Mesenchymal stem cell (in vitro differentiated cells and primary cell): ENCODE measurements at regions not wholly inside any gene's neighbourhood (a gene's known extent, or its start where the extent isn't known, plus 50 kb on each side); places are given as distances from the start of the nearest gene placed in this dataset.

Experiments used
- DNase-seq: peaks from one replicate; pipeline ENCODE4 v3.0.0-alpha.2; 2013
- H2AFZ ChIP-seq: one replicate; pipeline ENCODE4 v1.6.1; 2013; ENCODE audit warnings: low read depth, mild to moderate bottlenecking, control low read depth, inconsistent platforms, low read length, moderate library complexity
- H2AK5ac ChIP-seq: 2 replicates; pipeline ENCODE4 v1.6.1; 2013; ENCODE audit warnings: low read length, moderate library complexity, mild to moderate bottlenecking, inconsistent platforms; ENCODE audit not compliant: severe bottlenecking
- H2BK120ac ChIP-seq: one replicate; pipeline ENCODE4 v1.6.1; 2013; ENCODE audit warnings: low read depth, mild to moderate bottlenecking, inconsistent platforms, low read length, moderate library complexity
- H2BK12ac ChIP-seq, 2 experiments: one replicate each; pipeline ENCODE4 v1.6.1; 2013; ENCODE audit warnings: inconsistent platforms in 2 of 2, low read length in 2 of 2, mild to moderate bottlenecking in 2 of 2, moderate library complexity in 2 of 2, control low read depth in 1 of 2
- H2BK15ac ChIP-seq: one replicate; pipeline ENCODE4 v1.6.1; 2013; ENCODE audit warnings: mild to moderate bottlenecking, low read depth, inconsistent platforms; ENCODE audit not compliant: poor library complexity, severe bottlenecking
- H2BK5ac ChIP-seq: 2 replicates; pipeline ENCODE4 v1.6.1; 2013; ENCODE audit warnings: low read depth, mild to moderate bottlenecking, low read length, control low read depth, inconsistent platforms; ENCODE audit not compliant: poor library complexity, severe bottlenecking
- H3K14ac ChIP-seq, 2 experiments: one replicate each; pipeline ENCODE4 v1.6.1; 2013; ENCODE audit warnings: inconsistent platforms in 2 of 2, low read length in 2 of 2, control low read depth in 1 of 2, mild to moderate bottlenecking in 1 of 2, moderate library complexity in 1 of 2
- H3K18ac ChIP-seq, 2 experiments: one replicate each; pipeline ENCODE4 v1.6.1; 2013; ENCODE audit warnings: inconsistent platforms in 2 of 2, low read length in 2 of 2, control low read depth in 1 of 2, low read depth in 1 of 2, mild to moderate bottlenecking in 1 of 2
- H3K23ac ChIP-seq, 2 experiments: one replicate each; pipeline ENCODE4 v1.6.1; 2013; ENCODE audit warnings: inconsistent platforms in 2 of 2, low read length in 2 of 2, mild to moderate bottlenecking in 2 of 2, moderate library complexity in 2 of 2, control low read depth in 1 of 2
- H3K27ac ChIP-seq: 2 replicates; pipeline ENCODE4 v1.5.1; 2013; ENCODE audit warnings: mild to moderate bottlenecking, moderate library complexity, low read length, control low read depth, inconsistent platforms; ENCODE audit not compliant: poor library complexity, severe bottlenecking
- H3K27me3 ChIP-seq, 2 experiments: 2 replicates each; pipeline versions ENCODE4 v1.6.1 to v1.7.0; 2013; ENCODE audit warnings: low read length in 2 of 2, mild to moderate bottlenecking in 2 of 2, moderate library complexity in 2 of 2, control low read depth in 1 of 2, inconsistent platforms in 1 of 2; ENCODE audit not compliant: control insufficient read depth in 1 of 2, insufficient read depth in 1 of 2
- H3K36me3 ChIP-seq, 2 experiments: 2 replicates each; pipeline versions ENCODE4 v1.6.1 to v1.7.0; 2013; ENCODE audit warnings: low read length in 2 of 2, control low read depth in 1 of 2, inconsistent platforms in 1 of 2, low read depth in 1 of 2, mild to moderate bottlenecking in 1 of 2; ENCODE audit not compliant: insufficient read depth in 2 of 2, control insufficient read depth in 1 of 2
- H3K4ac ChIP-seq, 2 experiments: one replicate each; pipeline ENCODE4 v1.6.1; 2013; ENCODE audit warnings: inconsistent platforms in 2 of 2, low read length in 2 of 2, mild to moderate bottlenecking in 2 of 2, moderate library complexity in 2 of 2, control low read depth in 1 of 2, low read depth in 1 of 2
- H3K4me1 ChIP-seq: 2 replicates; pipeline ENCODE4 v1.6.1; 2013; ENCODE audit warnings: low read depth, low read length, control low read depth; ENCODE audit not compliant: control insufficient read depth, insufficient read depth
- H3K4me2 ChIP-seq: 2 replicates; pipeline ENCODE4 v1.6.1; 2013; ENCODE audit warnings: low read length, mild to moderate bottlenecking, inconsistent platforms; ENCODE audit not compliant: poor library complexity, severe bottlenecking
- H3K4me3 ChIP-seq, 2 experiments: 2 replicates each; pipeline versions ENCODE4 v1.5.1 to v1.7.0; 2013; ENCODE audit warnings: low read length in 2 of 2, mild to moderate bottlenecking in 2 of 2, control low read depth in 1 of 2, low read depth in 1 of 2; ENCODE audit not compliant: insufficient read depth in 1 of 2
- H3K79me1 ChIP-seq: replicated peaks from 2 replicates; pipeline ENCODE4 v1.6.1; 2013; ENCODE audit warnings: mild to moderate bottlenecking, control low read depth, low read length, inconsistent platforms; ENCODE audit not compliant: poor library complexity, severe bottlenecking
- H3K9ac ChIP-seq: 2 replicates; pipeline ENCODE4 v1.7.0; 2013; ENCODE audit warnings: mild to moderate bottlenecking, low read length, moderate library complexity
- H3K9me3 ChIP-seq: 2 replicates; pipeline ENCODE4 v1.7.0; 2013; ENCODE audit warnings: mild to moderate bottlenecking, low read length; ENCODE audit not compliant: control insufficient read depth
- H4K8ac ChIP-seq: one replicate; pipeline ENCODE4 v1.6.1; 2013; ENCODE audit warnings: inconsistent platforms, mild to moderate bottlenecking, low read length, moderate library complexity
- H4K91ac ChIP-seq: one replicate; pipeline ENCODE4 v1.6.1; 2013; ENCODE audit warnings: mild to moderate bottlenecking, low read length, inconsistent platforms
- WGBS: methylation state at CpG from one replicate; pipeline ENCODE4 v1.1.7; 2013; ENCODE audit warnings: mixed read lengths; 5-methylcytosine and 5-hydroxymethylcytosine counted together

DNA sequence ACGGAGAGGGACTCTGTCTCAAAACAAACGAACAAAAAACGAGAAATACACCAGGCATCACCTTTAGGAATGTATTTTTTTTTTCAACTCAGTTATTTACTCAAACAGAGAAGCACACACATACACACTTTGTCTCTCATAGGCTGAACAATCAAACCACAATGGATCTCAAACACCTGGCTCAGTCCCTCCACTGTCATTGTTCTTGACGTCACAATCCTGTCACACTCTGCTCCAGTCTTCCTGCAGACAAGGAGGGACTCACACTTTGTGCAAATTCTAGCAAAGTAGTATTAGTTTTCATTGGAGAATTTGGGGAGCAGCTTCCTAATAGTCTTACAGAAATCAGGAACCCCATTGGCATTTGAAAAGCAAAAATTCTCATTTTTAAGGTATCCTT, 727.8 kb downstream of the BCL11B start:
- Histone ChIP-seq H3K79me1 (no peaks in the 10 kb centered on the region), H2AK5ac (no peak overlapping the region), H3K4ac (no peak overlapping the region), H4K8ac (no peak overlapping the region), H3K4me2 (no peak overlapping the region), H2BK12ac (no peak overlapping the region), H2BK5ac (no peak overlapping the region), H3K27ac (no peak overlapping the region), H2BK120ac (no peak overlapping the region), H2BK15ac (no peak overlapping the region), H3K36me3 (no peaks in the 10 kb centered on the region), H4K91ac (no peak overlapping the region), H3K27me3 (no peaks in the 10 kb centered on the region), H3K23ac (no peak overlapping the region), H3K18ac (no peak overlapping the region), H3K4me3 (no peak overlapping the region), H3K14ac (no peak overlapping the region), H2AFZ (no peak overlapping the region), H3K9me3 (peaks cover 8% of the 10 kb centered on the region), H3K9ac (no peak overlapping the region), H3K4me1 (no peaks in the 10 kb centered on the region)
- no peak for DNase-seq
- 53% methylated on average over 3 of the region's 4 CpGs for WGBS

DNA sequence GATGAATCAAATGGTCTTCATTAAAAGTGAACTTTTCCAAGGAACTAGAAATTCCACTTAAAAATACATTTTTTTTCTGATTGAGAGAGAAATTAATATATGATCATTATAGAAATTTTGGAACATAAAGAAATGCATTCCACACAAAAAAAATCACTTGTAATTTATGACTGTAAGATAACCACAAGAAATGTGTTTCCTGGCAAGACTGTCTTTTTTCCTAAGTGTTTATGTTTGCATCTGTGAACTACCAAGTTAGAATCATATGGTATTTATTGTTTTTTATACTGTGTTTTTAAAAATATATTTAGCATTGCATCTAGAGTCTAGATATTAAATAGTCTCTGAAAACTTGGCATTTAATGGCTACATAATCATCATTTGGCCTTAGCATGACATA, 726.8 kb downstream of the BCL11B start:
- Histone ChIP-seq H3K36me3 (no peaks in the 10 kb centered on the region), H4K91ac (no peak overlapping the region), H3K23ac (no peak overlapping the region)

DNA sequence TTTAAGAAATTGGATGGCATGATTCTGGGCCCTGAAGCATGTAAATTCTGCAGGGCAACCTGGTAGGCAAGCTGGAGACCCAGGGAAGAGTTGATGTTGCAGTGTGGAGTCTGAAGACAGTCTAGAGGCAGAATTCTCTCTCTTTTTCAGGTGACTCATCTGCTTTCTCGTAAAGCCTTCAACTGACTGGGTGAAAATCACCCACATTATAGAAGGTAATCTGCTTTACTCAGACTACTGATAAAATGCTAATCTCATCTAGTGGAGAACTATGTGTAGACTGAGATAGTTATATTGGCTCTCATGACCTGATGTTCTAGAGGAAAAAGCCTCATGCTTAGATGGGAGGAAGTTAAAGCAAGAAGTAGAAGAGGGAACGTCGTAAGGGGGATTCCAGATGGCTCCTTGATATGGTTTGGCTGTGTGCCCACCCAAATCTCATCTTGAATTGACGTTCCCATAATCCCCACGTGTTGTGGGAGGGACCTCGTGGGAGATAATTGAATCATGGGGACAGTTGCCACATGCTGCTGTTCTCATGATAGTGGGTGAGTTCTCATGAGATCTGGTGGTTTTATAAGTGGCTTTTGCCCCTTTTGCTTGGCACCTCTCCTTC, 723.8 kb downstream of the BCL11B start:
- Histone ChIP-seq H3K4me2 (no peak overlapping the region), H3K9me3 (no peaks in the 10 kb centered on the region), H4K8ac (no peak overlapping the region), H2BK12ac (no peak overlapping the region), H2AK5ac (no peak overlapping the region), H3K4ac (no peak overlapping the region), H2BK5ac (no peak overlapping the region), H3K4me3 (no peak overlapping the region), H3K14ac (no peak overlapping the region), H3K27ac (no peak overlapping the region), H2BK15ac (no peak overlapping the region), H3K36me3 (no peaks in the 10 kb centered on the region), H3K18ac (no peak overlapping the region), H3K27me3 (no peaks in the 10 kb centered on the region), H2AFZ (no peak overlapping the region), H2BK120ac (no peak overlapping the region), H3K4me1 (no peaks in the 10 kb centered on the region), H3K9ac (no peak overlapping the region), H3K79me1 (no peaks in the 10 kb centered on the region), H4K91ac (no peak overlapping the region), H3K23ac (no peak overlapping the region)
- WGBS: 64% methylated on average over 4 of the region's 6 CpGs
- DNase-seq: no peak

More for the DNA sequence above, 726.8 kb downstream of the BCL11B start:
- H3K4me1 ChIP-seq: no peaks in the 10 kb centered on the region
- no peak overlapping the region for H2BK120ac ChIP-seq
- no peak overlapping the region for H3K18ac ChIP-seq
- H2AFZ ChIP-seq: no peak overlapping the region
- H2BK15ac ChIP-seq: no peak overlapping the region
- H3K9me3 ChIP-seq: peaks cover 8% of the 10 kb centered on the region
- H3K4ac ChIP-seq: no peak overlapping the region
- no peak overlapping the region for H3K9ac ChIP-seq
- H3K4me3 ChIP-seq: no peak overlapping the region
- no peak overlapping the region for H2BK5ac ChIP-seq
- H3K27ac ChIP-seq: no peak overlapping the region
- no peaks in the 10 kb centered on the region for H3K79me1 ChIP-seq
- no peak overlapping the region for H3K4me2 ChIP-seq
- DNase-seq: no peak
- H2BK12ac ChIP-seq: no peak overlapping the region
- no peak overlapping the region for H3K14ac ChIP-seq
- no peak overlapping the region for H2AK5ac ChIP-seq
- no peak overlapping the region for H4K8ac ChIP-seq
- no peaks in the 10 kb centered on the region for H3K27me3 ChIP-seq

DNA sequence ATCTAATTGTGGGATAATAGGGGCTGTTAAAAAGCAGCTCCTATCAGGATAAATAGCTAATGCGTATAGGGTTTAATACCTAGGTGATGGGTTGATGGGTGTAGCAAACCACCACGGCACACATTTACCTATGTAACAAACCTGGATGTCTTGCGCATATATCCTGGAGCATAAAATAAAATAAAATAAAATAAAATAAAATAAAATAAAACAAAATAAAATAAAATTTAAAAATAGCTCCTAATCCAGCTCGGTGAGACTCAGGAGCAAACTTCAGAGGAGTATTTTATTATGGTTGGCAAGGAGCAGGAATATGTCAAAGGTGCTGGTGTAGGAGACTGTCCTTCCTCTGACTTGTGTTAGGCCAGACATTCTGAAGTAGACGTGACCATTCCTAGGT, 721.0 kb downstream of the BCL11B start:
- WGBS: 83% methylated on average over 2 of the region's 5 CpGs
- no peaks in the 10 kb centered on the region for H3K4me1 ChIP-seq
- no peak overlapping the region for H2AK5ac ChIP-seq

More for the DNA sequence above, 721.0 kb downstream of the BCL11B start:
- no peak overlapping the region for H3K18ac ChIP-seq
- H3K9ac ChIP-seq: no peak overlapping the region
- no peak overlapping the region for H4K91ac ChIP-seq
- H3K9me3 ChIP-seq: peaks cover 11% of the 10 kb centered on the region
- H2BK120ac ChIP-seq: no peak overlapping the region
- H3K4ac ChIP-seq: no peak overlapping the region
- no peak overlapping the region for H2AFZ ChIP-seq
- no peak overlapping the region for H3K27ac ChIP-seq
- H2BK15ac ChIP-seq: no peak overlapping the region
- no peak overlapping the region for H3K4me2 ChIP-seq
- no peaks in the 10 kb centered on the region for H3K27me3 ChIP-seq
- H3K79me1 ChIP-seq: no peaks in the 10 kb centered on the region
- no peak overlapping the region for H3K23ac ChIP-seq
- no peak overlapping the region for H4K8ac ChIP-seq
- no peak overlapping the region for H2BK5ac ChIP-seq
- no peaks in the 10 kb centered on the region for H3K36me3 ChIP-seq
- no peak overlapping the region for H3K14ac ChIP-seq
- H2BK12ac ChIP-seq: no peak overlapping the region
- H3K4me3 ChIP-seq: no peak overlapping the region
- DNase-seq: no peak
